Testis (tissue), 2 donors: ENCODE measurements at regions not wholly inside any gene's neighbourhood (a gene's known extent, or its start where the extent isn't known, plus 50 kb on each side); places are given as distances from the start of the nearest gene placed in this dataset.

Experiments used
- POLR2A ChIP-seq: fragments of 450-650 bp; IDR thresholded peaks from one replicate; pipeline ENCODE4 v1.6.1; 2017; ENCODE audit warnings: antibody characterized with exemption, mild to moderate bottlenecking, moderate library complexity
- TF ChIP-seq, protein P1 (sequence below), 3 experiments: fragments of 450-650 bp in 2 of 3; fragments of 200-600 bp in 1 of 3; sonication (generic) in 1 of 3; IDR thresholded peaks; one replicate each; pipeline ENCODE4 v1.5.1; 2016 to 2019; ENCODE audit warnings: antibody characterized with exemption in 3 of 3, mild to moderate bottlenecking in 2 of 3, moderate library complexity in 1 of 3

DNA sequence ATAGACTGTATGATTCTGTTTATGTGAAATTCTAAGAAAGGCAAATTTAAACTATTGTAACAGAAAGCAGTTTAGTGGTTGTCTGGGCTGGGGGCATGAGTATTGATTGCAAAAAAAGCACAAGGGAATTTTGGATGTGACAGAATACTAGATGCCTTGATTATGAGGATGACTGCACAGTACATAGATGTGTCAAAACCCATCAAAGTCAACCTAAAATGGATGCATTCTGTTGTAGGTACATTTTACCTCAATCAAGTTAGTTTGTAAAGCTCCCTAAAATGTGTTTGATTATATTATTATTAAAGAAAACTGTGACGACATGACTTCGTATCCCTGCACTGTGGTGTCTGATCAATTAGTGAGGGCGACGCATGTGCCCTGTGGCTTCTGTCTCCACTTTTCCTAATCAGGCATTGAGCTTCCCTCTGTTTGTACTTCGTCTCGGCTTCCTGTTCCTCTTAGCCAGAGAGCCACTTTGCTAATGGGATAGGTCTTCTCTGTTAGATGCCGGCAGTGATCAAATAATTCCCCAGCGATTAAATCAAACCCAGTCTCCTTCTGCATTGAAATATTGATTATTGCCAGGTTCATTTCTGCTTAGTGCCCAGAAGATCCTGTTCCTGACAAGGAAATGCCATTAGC, 118.3 kb upstream of the GGTLC1 start:
- TF ChIP-seq, protein P1, sequence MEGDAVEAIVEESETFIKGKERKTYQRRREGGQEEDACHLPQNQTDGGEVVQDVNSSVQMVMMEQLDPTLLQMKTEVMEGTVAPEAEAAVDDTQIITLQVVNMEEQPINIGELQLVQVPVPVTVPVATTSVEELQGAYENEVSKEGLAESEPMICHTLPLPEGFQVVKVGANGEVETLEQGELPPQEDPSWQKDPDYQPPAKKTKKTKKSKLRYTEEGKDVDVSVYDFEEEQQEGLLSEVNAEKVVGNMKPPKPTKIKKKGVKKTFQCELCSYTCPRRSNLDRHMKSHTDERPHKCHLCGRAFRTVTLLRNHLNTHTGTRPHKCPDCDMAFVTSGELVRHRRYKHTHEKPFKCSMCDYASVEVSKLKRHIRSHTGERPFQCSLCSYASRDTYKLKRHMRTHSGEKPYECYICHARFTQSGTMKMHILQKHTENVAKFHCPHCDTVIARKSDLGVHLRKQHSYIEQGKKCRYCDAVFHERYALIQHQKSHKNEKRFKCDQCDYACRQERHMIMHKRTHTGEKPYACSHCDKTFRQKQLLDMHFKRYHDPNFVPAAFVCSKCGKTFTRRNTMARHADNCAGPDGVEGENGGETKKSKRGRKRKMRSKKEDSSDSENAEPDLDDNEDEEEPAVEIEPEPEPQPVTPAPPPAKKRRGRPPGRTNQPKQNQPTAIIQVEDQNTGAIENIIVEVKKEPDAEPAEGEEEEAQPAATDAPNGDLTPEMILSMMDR (IDR thresholded peaks at IDR 0.05), result no peak
- TF ChIP-seq POLR2A, result no peak
